Ishikawa (cell line): ENCODE measurements at regions not wholly inside any gene's neighbourhood (a gene's known extent, or its start where the extent isn't known, plus 50 kb on each side); places are given as distances from the start of the nearest gene placed in this dataset.

Experiments
- CEBPB ChIP-seq: IDR thresholded peaks from 2 replicates; pipeline ENCODE4 v1.6.1; 2012
- CREB1 ChIP-seq: IDR thresholded peaks from 2 replicates; pipeline ENCODE4 v1.6.1; 2012; ENCODE audit warnings: low read depth
- EGR1 ChIP-seq: IDR thresholded peaks from 2 replicates; pipeline ENCODE4 v1.6.1; 2012
- EP300 ChIP-seq: IDR thresholded peaks from 2 replicates; pipeline ENCODE4 v1.6.1; 2012; ENCODE audit warnings: borderline replicate concordance
- FOXM1 ChIP-seq: IDR thresholded peaks from 2 replicates; pipeline ENCODE4 v1.6.1; 2012; ENCODE audit warnings: low read depth, borderline replicate concordance
- NFIC ChIP-seq: IDR thresholded peaks from 2 replicates; pipeline ENCODE4 v1.6.1; 2012
- RAD21 ChIP-seq: IDR thresholded peaks from 2 replicates; pipeline ENCODE4 v1.6.1; 2012; ENCODE audit warnings: low read depth
- TAF1 ChIP-seq: IDR thresholded peaks from 2 replicates; pipeline ENCODE4 v1.6.1; 2012; ENCODE audit warnings: low read depth, mild to moderate bottlenecking
- TCF12 ChIP-seq: IDR thresholded peaks from 2 replicates; pipeline ENCODE4 v1.6.1; 2012; ENCODE audit warnings: low read depth
- TEAD4 ChIP-seq: IDR thresholded peaks from 2 replicates; pipeline ENCODE4 v1.6.1; 2012
- YY1 ChIP-seq: IDR thresholded peaks from 2 replicates; pipeline ENCODE4 v1.6.1; 2012; ENCODE audit warnings: low read depth
- ZBTB7A ChIP-seq: IDR thresholded peaks from 2 replicates; pipeline ENCODE4 v1.6.1; 2012; ENCODE audit warnings: low read depth
- TF ChIP-seq, protein P1 (sequence below): IDR thresholded peaks from 2 replicates; pipeline ENCODE4 v1.6.1; 2012
- TF ChIP-seq, protein P2 (sequence below): IDR thresholded peaks from 2 replicates; pipeline ENCODE4 v1.6.1; 2012; ENCODE audit warnings: low read depth, mild to moderate bottlenecking
- TF ChIP-seq, protein P3 (sequence below): IDR thresholded peaks from 2 replicates; pipeline ENCODE4 v1.6.1; 2012

DNA sequence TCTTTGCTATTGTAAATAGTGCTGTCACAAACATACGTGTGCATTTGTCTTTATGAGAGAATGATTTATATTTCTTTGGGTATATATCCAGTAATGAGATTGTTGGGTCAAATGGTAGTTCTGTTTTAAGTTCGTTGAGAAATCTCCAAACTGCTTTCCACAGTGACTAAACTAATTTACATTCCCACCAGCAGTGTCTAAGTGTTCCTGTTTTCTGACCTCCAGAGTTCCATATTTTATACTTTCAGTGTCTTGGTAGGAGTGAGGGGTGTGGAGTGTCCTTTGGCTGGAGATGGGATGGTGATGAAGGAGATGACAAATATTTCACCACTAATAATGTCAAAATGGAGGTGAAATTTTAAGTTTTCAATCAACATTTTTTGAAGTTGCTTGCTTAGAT lies 86.4 kb downstream of the DACT1 start:
- TF ChIP-seq EP300 (no peak), CREB1 (no peak), EGR1 (no peak), TAF1 (no peak), TCF12 (no peak), TEAD4 (no peak), ZBTB7A (no peak), YY1 (no peak), NFIC (no peak), FOXM1 (no peak), RAD21 (no peak), CEBPB (no peak)

DNA sequence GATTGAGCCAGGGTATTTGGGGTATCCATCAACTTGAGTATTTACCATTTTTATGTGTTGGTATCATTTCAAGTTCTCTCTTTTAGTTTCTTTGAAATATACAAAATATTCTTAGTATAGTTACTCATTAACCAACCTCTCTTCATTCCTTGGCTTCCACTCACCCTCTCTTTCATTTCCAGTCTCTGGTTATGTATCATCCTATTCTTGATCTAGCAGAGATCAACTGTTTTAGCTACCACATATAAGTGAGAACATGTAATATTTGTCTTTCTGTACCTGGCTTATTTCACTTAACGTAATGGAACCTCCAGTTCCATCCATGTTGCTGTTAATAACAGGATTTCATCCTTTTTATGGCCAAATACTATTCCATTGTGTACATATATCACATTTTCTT lies 86.9 kb downstream of the DACT1 start:
- TF ChIP-seq EP300 (no peak), RAD21 (no peak), CREB1 (no peak)
- TF ChIP-seq, protein P1, sequence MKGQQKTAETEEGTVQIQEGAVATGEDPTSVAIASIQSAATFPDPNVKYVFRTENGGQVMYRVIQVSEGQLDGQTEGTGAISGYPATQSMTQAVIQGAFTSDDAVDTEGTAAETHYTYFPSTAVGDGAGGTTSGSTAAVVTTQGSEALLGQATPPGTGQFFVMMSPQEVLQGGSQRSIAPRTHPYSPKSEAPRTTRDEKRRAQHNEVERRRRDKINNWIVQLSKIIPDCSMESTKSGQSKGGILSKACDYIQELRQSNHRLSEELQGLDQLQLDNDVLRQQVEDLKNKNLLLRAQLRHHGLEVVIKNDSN: no peak
- TF ChIP-seq, protein P2, sequence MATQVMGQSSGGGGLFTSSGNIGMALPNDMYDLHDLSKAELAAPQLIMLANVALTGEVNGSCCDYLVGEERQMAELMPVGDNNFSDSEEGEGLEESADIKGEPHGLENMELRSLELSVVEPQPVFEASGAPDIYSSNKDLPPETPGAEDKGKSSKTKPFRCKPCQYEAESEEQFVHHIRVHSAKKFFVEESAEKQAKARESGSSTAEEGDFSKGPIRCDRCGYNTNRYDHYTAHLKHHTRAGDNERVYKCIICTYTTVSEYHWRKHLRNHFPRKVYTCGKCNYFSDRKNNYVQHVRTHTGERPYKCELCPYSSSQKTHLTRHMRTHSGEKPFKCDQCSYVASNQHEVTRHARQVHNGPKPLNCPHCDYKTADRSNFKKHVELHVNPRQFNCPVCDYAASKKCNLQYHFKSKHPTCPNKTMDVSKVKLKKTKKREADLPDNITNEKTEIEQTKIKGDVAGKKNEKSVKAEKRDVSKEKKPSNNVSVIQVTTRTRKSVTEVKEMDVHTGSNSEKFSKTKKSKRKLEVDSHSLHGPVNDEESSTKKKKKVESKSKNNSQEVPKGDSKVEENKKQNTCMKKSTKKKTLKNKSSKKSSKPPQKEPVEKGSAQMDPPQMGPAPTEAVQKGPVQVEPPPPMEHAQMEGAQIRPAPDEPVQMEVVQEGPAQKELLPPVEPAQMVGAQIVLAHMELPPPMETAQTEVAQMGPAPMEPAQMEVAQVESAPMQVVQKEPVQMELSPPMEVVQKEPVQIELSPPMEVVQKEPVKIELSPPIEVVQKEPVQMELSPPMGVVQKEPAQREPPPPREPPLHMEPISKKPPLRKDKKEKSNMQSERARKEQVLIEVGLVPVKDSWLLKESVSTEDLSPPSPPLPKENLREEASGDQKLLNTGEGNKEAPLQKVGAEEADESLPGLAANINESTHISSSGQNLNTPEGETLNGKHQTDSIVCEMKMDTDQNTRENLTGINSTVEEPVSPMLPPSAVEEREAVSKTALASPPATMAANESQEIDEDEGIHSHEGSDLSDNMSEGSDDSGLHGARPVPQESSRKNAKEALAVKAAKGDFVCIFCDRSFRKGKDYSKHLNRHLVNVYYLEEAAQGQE: no peak

DNA sequence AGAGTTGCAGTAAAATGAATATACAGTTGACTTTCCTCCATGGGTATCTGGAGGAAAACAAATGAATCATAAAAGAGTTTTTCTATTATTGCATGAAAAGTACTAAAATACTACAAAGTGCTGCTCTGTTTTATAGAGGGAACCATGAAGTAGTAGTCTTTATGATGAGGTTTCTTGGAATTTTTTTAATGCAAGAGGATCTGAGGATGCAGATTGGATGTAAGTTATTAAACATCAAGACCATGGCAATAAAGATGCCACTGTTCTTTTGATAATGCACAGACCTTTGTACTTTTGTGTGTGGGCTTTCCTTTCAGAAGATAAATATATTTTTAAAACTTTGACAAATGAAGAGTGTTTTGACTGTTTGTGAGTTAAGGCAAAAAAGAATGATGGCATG lies 87.5 kb downstream of the DACT1 start:
- no peak for TF ChIP-seq FOXM1
- no peak for TF ChIP-seq ZBTB7A
- TF ChIP-seq TEAD4: no peak
- TF ChIP-seq TCF12: no peak
- TF ChIP-seq RAD21: no peak
- no peak for TF ChIP-seq CEBPB
- TF ChIP-seq, protein P2: no peak
- TF ChIP-seq TAF1: no peak
- TF ChIP-seq NFIC: no peak
- TF ChIP-seq, protein P1: no peak

DNA sequence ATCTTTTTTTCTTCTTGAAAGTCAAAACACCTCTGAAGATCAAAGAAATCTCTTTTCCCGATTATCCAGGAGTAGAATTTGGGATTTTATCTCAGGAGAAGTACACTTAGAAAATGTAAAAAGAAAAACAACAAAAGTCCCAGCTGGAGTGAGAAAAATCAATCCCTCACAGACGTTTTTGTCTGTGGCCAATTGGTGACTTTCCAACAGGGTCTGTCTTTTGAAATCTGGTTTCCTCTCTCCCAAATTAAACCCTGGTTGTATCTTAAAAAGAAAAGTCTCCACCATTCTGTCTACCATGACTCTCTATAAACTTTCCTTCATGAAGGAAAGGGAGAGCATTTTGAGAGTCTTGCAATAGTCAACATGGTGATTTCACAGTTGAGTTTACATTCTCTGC lies 88.1 kb downstream of the DACT1 start:
- TF ChIP-seq NFIC (no peak), CREB1 (no peak), ZBTB7A (no peak)
- TF ChIP-seq, protein P3, sequence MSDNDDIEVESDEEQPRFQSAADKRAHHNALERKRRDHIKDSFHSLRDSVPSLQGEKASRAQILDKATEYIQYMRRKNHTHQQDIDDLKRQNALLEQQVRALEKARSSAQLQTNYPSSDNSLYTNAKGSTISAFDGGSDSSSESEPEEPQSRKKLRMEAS: no peak
- TF ChIP-seq, protein P1: no peak

DNA sequence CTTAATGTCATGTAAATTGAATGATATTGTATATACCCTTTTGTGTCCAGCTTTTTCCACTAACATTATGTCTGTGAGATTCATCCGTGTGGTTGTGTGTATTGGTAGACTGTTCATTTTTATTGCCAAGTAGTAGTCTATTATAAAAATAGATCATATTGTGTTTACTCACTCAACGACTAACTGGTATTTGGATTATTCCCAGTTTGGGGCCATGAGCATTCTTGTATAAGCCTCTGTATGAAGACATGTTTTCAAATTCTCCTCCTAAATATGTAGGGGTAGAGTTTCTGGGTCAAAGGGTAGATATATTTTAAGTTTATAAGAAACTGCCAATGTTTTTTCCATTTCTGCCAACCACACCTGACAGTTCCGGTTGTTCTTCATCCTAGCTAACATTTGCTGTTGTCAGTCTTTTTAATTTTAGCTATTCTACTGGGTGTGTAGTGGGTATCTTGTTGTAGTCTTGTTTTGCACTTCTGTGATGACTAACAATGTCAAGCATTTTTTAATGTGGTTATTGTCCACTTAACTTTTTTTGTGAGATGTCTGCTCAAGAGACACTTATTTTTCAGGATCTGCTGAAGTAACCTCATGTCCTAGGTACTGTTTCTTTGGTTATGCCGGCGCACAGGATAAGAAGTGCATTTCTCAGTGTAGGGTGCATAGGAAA lies 93.2 kb downstream of the DACT1 start:
- no peak for TF ChIP-seq CEBPB
- no peak for TF ChIP-seq ZBTB7A
- no peak for TF ChIP-seq NFIC
- TF ChIP-seq EP300: no peak

DNA sequence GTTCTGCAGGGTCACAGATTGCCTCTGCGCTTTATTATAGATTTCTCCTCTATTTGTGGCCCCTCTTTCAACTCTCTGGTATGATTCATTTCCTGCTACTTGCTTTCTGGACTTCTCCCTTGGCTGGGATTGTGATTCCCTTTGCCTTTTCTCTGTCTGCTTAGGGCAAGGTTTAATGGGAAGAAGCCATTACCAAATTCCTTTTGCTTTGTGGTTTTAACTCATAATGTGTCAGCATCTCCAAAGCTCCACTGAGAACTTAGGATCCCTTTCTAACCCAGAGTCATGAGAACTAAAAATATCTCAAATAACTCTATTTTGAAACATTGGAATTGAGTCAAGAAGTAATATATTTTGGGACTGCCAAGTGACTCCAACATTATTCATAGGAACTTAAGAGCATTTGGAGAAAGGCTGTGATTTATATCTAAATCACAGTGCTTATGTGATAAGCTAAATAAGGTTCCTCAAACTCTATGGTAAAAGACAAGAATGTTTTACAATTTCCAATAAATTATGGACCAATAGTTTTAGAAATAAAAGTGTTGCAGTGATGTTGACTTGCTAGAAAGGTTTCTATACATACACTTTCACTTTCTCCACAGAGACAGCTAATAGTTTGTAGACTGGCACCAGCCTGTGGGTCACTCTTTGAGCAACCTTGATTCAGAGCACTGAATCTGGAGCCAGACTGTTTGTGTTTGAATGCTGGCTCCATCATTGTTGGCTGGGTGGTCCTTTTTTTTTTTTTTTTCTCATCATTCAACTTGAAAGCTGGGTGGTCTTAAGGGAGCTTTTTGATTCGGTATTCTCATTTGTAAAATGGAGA lies 93.9 kb downstream of the DACT1 start:
- no peak for TF ChIP-seq ZBTB7A
